ENCODE measurements at regions not wholly inside any gene's neighbourhood (a gene's known extent, or its start where the extent isn't known, plus 50 kb on each side); places are given as distances from the start of the nearest gene placed in this dataset.
"Not testable (repeated sequence)": the region's sequence is repeated elsewhere in the genome, so short reads cannot be mapped to it uniquely, and the experiment has no call there.

- H3K4me3 ChIP-seq (ENCODE audit: low read depth, low read length); DNase-seq (ENCODE audit: low read depth); in situ Hi-C loops (cut with HindIII; ENCODE audit: low sequenced_read_pairs): not testable (repeated sequence)
Observed at GRCh38 chr1:214095896-214096295, 108.1 kb downstream of the PROX1 start.

- TF ChIP-seq, protein P1, sequence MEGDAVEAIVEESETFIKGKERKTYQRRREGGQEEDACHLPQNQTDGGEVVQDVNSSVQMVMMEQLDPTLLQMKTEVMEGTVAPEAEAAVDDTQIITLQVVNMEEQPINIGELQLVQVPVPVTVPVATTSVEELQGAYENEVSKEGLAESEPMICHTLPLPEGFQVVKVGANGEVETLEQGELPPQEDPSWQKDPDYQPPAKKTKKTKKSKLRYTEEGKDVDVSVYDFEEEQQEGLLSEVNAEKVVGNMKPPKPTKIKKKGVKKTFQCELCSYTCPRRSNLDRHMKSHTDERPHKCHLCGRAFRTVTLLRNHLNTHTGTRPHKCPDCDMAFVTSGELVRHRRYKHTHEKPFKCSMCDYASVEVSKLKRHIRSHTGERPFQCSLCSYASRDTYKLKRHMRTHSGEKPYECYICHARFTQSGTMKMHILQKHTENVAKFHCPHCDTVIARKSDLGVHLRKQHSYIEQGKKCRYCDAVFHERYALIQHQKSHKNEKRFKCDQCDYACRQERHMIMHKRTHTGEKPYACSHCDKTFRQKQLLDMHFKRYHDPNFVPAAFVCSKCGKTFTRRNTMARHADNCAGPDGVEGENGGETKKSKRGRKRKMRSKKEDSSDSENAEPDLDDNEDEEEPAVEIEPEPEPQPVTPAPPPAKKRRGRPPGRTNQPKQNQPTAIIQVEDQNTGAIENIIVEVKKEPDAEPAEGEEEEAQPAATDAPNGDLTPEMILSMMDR (IDR thresholded peaks at IDR 0.05; ENCODE audit: low read depth, low read length, missing control alignments): no peak
- DNase-seq (ENCODE audit: low read depth): no peak
- in situ Hi-C loops (cut with HindIII; ENCODE audit: low sequenced_read_pairs): no loop called here
- H3K4me3 ChIP-seq (ENCODE audit: low read depth, low read length): no peak overlapping the region
Observed at GRCh38 chr1:214101246-214101645, 113.5 kb downstream of the PROX1 start.

DNA sequence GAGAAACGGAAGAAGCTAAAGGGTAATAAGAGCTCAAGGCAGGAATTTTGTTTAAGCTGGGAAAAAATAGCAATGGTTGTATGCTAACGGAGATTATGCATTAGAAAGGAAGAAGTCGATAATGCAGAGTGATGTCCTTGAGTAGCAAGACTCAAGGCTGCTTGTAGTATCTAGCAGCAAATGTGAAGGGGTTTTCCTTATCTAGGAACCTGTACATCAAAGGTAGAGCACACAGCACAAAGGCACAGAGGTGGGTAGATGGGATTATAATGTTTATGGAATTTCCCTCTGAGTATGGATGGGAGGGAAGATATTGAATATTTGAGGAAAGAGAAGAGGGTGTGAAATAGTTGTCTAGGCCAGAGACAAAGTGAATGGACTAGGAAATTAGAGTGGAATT is 114.1 kb downstream of the PROX1 start:
- no peak for DNase-seq (ENCODE audit: low read depth)
- TF ChIP-seq, protein P1 (IDR thresholded peaks at IDR 0.05; ENCODE audit: low read depth, low read length, missing control alignments): no peak
- in situ Hi-C loops (cut with HindIII; ENCODE audit: low sequenced_read_pairs): no loop called here
- H3K4me3 ChIP-seq (ENCODE audit: low read depth, low read length): no peak overlapping the region

GRCh38 chr1:214102907-214103306 is 115.1 kb downstream of the PROX1 start:
- TF ChIP-seq, protein P1 (IDR thresholded peaks at IDR 0.05; ENCODE audit: low read depth, low read length, missing control alignments): no peak
- in situ Hi-C loops (cut with HindIII; ENCODE audit: low sequenced_read_pairs): no loop called here
- DNase-seq (ENCODE audit: low read depth): peak; percentile 63
- no peak overlapping the region for H3K4me3 ChIP-seq (ENCODE audit: low read depth, low read length)

GRCh38 chr1:214103778-214104177 is 116.0 kb downstream of the PROX1 start:
- in situ Hi-C loops (cut with HindIII; ENCODE audit: low sequenced_read_pairs): no loop called here
- H3K4me3 ChIP-seq (ENCODE audit: low read depth, low read length): no peak overlapping the region
- no peak for DNase-seq (ENCODE audit: low read depth)
- TF ChIP-seq, protein P1 (IDR thresholded peaks at IDR 0.05; ENCODE audit: low read depth, low read length, missing control alignments): no peak

- in situ Hi-C loops (cut with HindIII; ENCODE audit: low sequenced_read_pairs): no loop called here
- no peak for DNase-seq (ENCODE audit: low read depth)
- TF ChIP-seq, protein P1 (IDR thresholded peaks at IDR 0.05; ENCODE audit: low read depth, low read length, missing control alignments): no peak
- H3K4me3 ChIP-seq (ENCODE audit: low read depth, low read length): no peak overlapping the region
Observed at GRCh38 chr1:214106375-214106774, 118.6 kb downstream of the PROX1 start.

GRCh38 chr1:214107322-214108096 is 119.7 kb downstream of the PROX1 start:
- H3K4me3 ChIP-seq (ENCODE audit: low read depth, low read length): no peak overlapping the region
- TF ChIP-seq, protein P1 (IDR thresholded peaks at IDR 0.05; ENCODE audit: low read depth, low read length, missing control alignments): no peak
- DNase-seq (ENCODE audit: low read depth): no peak
- in situ Hi-C loops (cut with HindIII; ENCODE audit: low sequenced_read_pairs): no loop called here
